Neuronal stem cell (in vitro differentiated cells): ENCODE measurements at regions not wholly inside any gene's neighbourhood (a gene's known extent, or its start where the extent isn't known, plus 50 kb on each side); places are given as distances from the start of the nearest gene placed in this dataset.
"Not testable (repeated sequence)": the region's sequence is repeated elsewhere in the genome, so short reads cannot be mapped to it uniquely, and the experiment has no call there.

Experiments used
- DNase-seq: peaks from one replicate; pipeline ENCODE4 v3.0.0-alpha.2; 2013; ENCODE audit warnings: low spot score
- H2AFZ ChIP-seq: one replicate; pipeline ENCODE4 v1.6.1; 2013; ENCODE audit warnings: mild to moderate bottlenecking, low read length, inconsistent platforms
- H2AK5ac ChIP-seq: 2 replicates; pipeline ENCODE4 v1.6.1; 2013; ENCODE audit warnings: low read depth, mild to moderate bottlenecking, inconsistent platforms, low read length, moderate library complexity, mixed read lengths
- H2BK120ac ChIP-seq: 2 replicates; pipeline ENCODE4 v1.6.1; 2013; ENCODE audit warnings: low read depth, mild to moderate bottlenecking, inconsistent platforms, low read length, moderate library complexity, mixed read lengths
- H2BK12ac ChIP-seq: one replicate; pipeline ENCODE4 v1.6.1; 2013; ENCODE audit warnings: low read length, inconsistent platforms
- H2BK15ac ChIP-seq: 2 replicates; pipeline ENCODE4 v1.6.1; 2013; ENCODE audit warnings: mild to moderate bottlenecking, low read length, inconsistent platforms, mixed read lengths
- H2BK5ac ChIP-seq: one replicate; pipeline ENCODE4 v1.6.1; 2013; ENCODE audit warnings: inconsistent platforms, mild to moderate bottlenecking, low read length, moderate library complexity
- H3K14ac ChIP-seq: one replicate; pipeline ENCODE4 v1.6.1; 2013; ENCODE audit warnings: low read length, inconsistent platforms
- H3K18ac ChIP-seq: 2 replicates; pipeline ENCODE4 v1.6.1; 2013; ENCODE audit warnings: low read length, inconsistent platforms
- H3K23ac ChIP-seq: 2 replicates; pipeline ENCODE4 v1.6.1; 2013; ENCODE audit warnings: low read depth, mild to moderate bottlenecking, mixed read lengths, low read length, inconsistent platforms; ENCODE audit not compliant: poor library complexity
- H3K27ac ChIP-seq: replicated peaks from 3 replicates; pipeline ENCODE4 v1.5.1; 2013; ENCODE audit warnings: low read length, inconsistent platforms
- H3K27me3 ChIP-seq, 3 experiments: 2 replicates each; pipeline ENCODE4 v1.6.1; 2013; ENCODE audit warnings: low read length in 3 of 3, mild to moderate bottlenecking in 2 of 3, inconsistent platforms in 1 of 3, low read depth in 1 of 3, mixed read lengths in 1 of 3, moderate library complexity in 1 of 3; ENCODE audit not compliant: control insufficient read depth in 3 of 3, insufficient read depth in 3 of 3
- H3K36me3 ChIP-seq, 2 donors: replicated peaks in 1 of 2; 2 replicates each; pipeline ENCODE4 v1.6.1; 2013; ENCODE audit warnings: low read length in 2 of 2; ENCODE audit not compliant: control insufficient read depth in 2 of 2, insufficient read depth in 2 of 2
- H3K4ac ChIP-seq: 2 replicates; pipeline ENCODE4 v1.6.1; 2013; ENCODE audit warnings: inconsistent platforms, mild to moderate bottlenecking, low read length, moderate library complexity
- H3K4me1 ChIP-seq, 2 donors: 1 replicate in 1 of 2; 2 replicates in 1 of 2; pipeline ENCODE4 v1.6.1; 2013; ENCODE audit warnings: low read length in 2 of 2, low read depth in 1 of 2; ENCODE audit not compliant: control insufficient read depth in 2 of 2, insufficient read depth in 1 of 2
- H3K4me2 ChIP-seq: one replicate; pipeline ENCODE4 v1.6.1; 2013; ENCODE audit warnings: mild to moderate bottlenecking, low read length, inconsistent platforms; ENCODE audit not compliant: insufficient read depth, poor library complexity, severe bottlenecking
- H3K4me3 ChIP-seq, 2 donors: 2 replicates each; pipeline ENCODE4 v1.5.1; 2013; ENCODE audit warnings: low read length in 2 of 2, mild to moderate bottlenecking in 2 of 2, inconsistent platforms in 1 of 2, moderate library complexity in 1 of 2
- H3K79me1 ChIP-seq: one replicate; pipeline ENCODE4 v1.6.1; 2013; ENCODE audit warnings: low read depth, mild to moderate bottlenecking, inconsistent platforms, low read length, moderate library complexity
- H3K9ac ChIP-seq: one replicate; pipeline ENCODE4 v1.6.1; 2013; ENCODE audit warnings: mild to moderate bottlenecking, low read depth, low read length, inconsistent platforms; ENCODE audit not compliant: poor library complexity
- H3K9me3 ChIP-seq, 2 donors: replicated peaks in 1 of 2; 2 replicates each; pipeline versions ENCODE3 to v1.6.1; 2013; ENCODE audit warnings: low read length in 2 of 2, mild to moderate bottlenecking in 2 of 2, inconsistent platforms in 1 of 2, low read depth in 1 of 2, mixed read lengths in 1 of 2, moderate library complexity in 1 of 2; ENCODE audit not compliant: control insufficient read depth in 2 of 2, insufficient read depth in 1 of 2
- H4K8ac ChIP-seq: one replicate; pipeline ENCODE4 v1.6.1; 2013; ENCODE audit warnings: low read depth, mild to moderate bottlenecking, inconsistent platforms, low read length, moderate library complexity
- H4K91ac ChIP-seq: one replicate; pipeline ENCODE4 v1.6.1; 2013; ENCODE audit warnings: low read length, low read depth, mild to moderate bottlenecking, inconsistent platforms; ENCODE audit not compliant: poor library complexity
- WGBS, 2 donors: extraction: QIAGEN DNeasy Blood & Tissue Kit; methylation state at CpG; one replicate each; pipeline ENCODE4 v1.1.7; 2013; ENCODE audit warnings: missing lambda C conversion rate in 2 of 2, mixed read lengths in 1 of 2; ENCODE audit not compliant: insufficient read length in 2 of 2, insufficient replicate concordance in 1 of 2; ENCODE audit errors: extremely low coverage in 2 of 2; 5-methylcytosine and 5-hydroxymethylcytosine counted together

- H2AFZ ChIP-seq, H3K14ac ChIP-seq, H3K27me3 ChIP-seq, H3K9ac ChIP-seq, H3K18ac ChIP-seq, H2BK5ac ChIP-seq, H4K8ac ChIP-seq, H4K91ac ChIP-seq, H3K4ac ChIP-seq, H2BK15ac ChIP-seq, H2BK120ac ChIP-seq, H3K4me2 ChIP-seq, H2BK12ac ChIP-seq, H3K9me3 ChIP-seq, H3K79me1 ChIP-seq, H3K36me3 ChIP-seq, H3K23ac ChIP-seq, H3K27ac ChIP-seq, H3K4me3 ChIP-seq, H2AK5ac ChIP-seq, H3K4me1 ChIP-seq, DNase-seq: not testable (repeated sequence)
- WGBS, 2 donors: no CpG with 5 or more reads among the region's 5 CpGs
Measured at GRCh38 chr16:16577062-16577461, 198.1 kb downstream of the NPIPA7 start.

- no CpG with 5 or more reads among the region's 5 CpGs for WGBS, 2 donors
Measured at GRCh38 chr16:16578701-16579100, 199.8 kb downstream of the NPIPA7 start.

GRCh38 chr16:16582916-16583315 is 204.0 kb downstream of the NPIPA7 start:
- H3K27ac ChIP-seq, H3K9me3 ChIP-seq, H2BK120ac ChIP-seq, H3K79me1 ChIP-seq, H2AFZ ChIP-seq, H3K4me3 ChIP-seq, H3K18ac ChIP-seq, H4K91ac ChIP-seq, H2BK15ac ChIP-seq, H3K23ac ChIP-seq, H2BK12ac ChIP-seq, H3K36me3 ChIP-seq, H3K14ac ChIP-seq, H3K4me2 ChIP-seq, H3K27me3 ChIP-seq, DNase-seq, H2AK5ac ChIP-seq, H3K9ac ChIP-seq, H3K4me1 ChIP-seq, H3K4ac ChIP-seq, H4K8ac ChIP-seq, H2BK5ac ChIP-seq: not testable (repeated sequence)
- no CpG with 5 or more reads among the region's 7 CpGs for WGBS, 2 donors

More at GRCh38 chr16:16578701-16579100, 199.8 kb downstream of the NPIPA7 start:
- Histone ChIP-seq H4K8ac (no peak overlapping the region), H3K18ac (no peak overlapping the region), H2BK12ac (no peak overlapping the region), H3K9me3 (no peaks in the 10 kb centered on the region), H4K91ac (no peak overlapping the region), H3K79me1 (no peaks in the 10 kb centered on the region), H2BK15ac (no peak overlapping the region), H3K4ac (no peak overlapping the region), H3K14ac (no peak overlapping the region), H2AK5ac (no peak overlapping the region), H3K9ac (no peak overlapping the region), H3K23ac (no peak overlapping the region), H3K27me3 (no peaks in the 10 kb centered on the region), H3K36me3 (no peaks in the 10 kb centered on the region), H2AFZ (no peak overlapping the region), H3K4me2 (no peak overlapping the region), H2BK120ac (no peak overlapping the region), H3K4me3 (no peak overlapping the region), H3K4me1 (no peaks in the 10 kb centered on the region), H3K27ac (no peak overlapping the region), H2BK5ac (no peak overlapping the region)
- no peak for DNase-seq

- H3K9me3 ChIP-seq, H4K8ac ChIP-seq, H2BK5ac ChIP-seq, H3K4me1 ChIP-seq, DNase-seq, H3K79me1 ChIP-seq, H3K9ac ChIP-seq, H3K23ac ChIP-seq, H2BK120ac ChIP-seq, H3K27me3 ChIP-seq, H2BK12ac ChIP-seq, H3K27ac ChIP-seq, H2AFZ ChIP-seq, H4K91ac ChIP-seq, H3K4me3 ChIP-seq, H3K4ac ChIP-seq, H3K4me2 ChIP-seq, H3K18ac ChIP-seq, H3K14ac ChIP-seq, H3K36me3 ChIP-seq, H2BK15ac ChIP-seq, H2AK5ac ChIP-seq: not testable (repeated sequence)
- WGBS, 2 donors: no CpG with 5 or more reads among the region's 7 CpGs
Measured at GRCh38 chr16:16586073-16586651, 207.2 kb downstream of the NPIPA7 start.
